IPS-NIHi11 (cell line): ENCODE measurements at regions not wholly inside any gene's neighbourhood (a gene's known extent, or its start where the extent isn't known, plus 50 kb on each side); places are given as distances from the start of the nearest gene placed in this dataset.

Experiments used
- DNase-seq: peaks from one replicate; pipeline ENCODE4 v3.0.0; 2012; ENCODE audit warnings: mixed read lengths, low spot score

DNA sequence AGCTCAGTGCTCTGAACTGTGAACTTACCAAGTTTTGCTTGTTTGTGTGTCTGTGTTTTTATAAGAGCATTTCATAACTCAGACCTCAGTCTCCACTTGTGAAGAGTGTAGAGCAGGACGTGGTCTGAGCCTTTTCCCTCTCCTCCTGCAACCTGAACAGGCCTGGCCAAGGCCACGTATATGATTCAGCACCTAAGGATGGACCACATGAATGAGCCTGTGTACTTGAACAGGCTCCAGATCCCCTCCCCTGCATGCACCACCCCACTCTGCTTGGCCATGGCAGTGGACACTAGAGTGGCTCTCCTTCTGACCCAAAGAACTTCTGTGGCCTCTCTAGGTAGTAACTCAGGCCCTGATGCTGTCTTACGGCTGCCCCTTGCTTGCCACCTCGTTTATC lies 125.9 kb upstream of the FSTL4 start:
- DNase-seq, result no peak

DNA sequence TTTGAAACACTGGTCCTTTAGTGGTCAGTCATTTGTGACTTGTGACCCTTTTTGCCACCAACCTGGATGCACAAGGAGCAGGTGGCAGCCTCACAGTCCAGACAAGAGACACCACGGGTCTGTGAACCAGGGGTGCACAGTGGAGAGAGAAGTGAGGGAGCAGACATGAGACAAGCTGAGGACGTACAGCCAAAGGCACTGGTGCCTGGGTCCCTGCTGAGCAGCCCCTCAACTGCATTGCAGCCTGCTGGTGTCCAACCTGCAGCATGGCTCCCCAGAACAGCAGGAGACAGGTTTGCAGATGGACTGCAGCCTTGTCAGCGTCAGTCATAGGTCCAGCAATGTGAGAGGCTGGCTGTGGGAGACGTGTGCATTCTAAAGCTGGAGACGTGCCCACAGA lies 124.2 kb upstream of the FSTL4 start:
- DNase-seq, result no peak

DNA sequence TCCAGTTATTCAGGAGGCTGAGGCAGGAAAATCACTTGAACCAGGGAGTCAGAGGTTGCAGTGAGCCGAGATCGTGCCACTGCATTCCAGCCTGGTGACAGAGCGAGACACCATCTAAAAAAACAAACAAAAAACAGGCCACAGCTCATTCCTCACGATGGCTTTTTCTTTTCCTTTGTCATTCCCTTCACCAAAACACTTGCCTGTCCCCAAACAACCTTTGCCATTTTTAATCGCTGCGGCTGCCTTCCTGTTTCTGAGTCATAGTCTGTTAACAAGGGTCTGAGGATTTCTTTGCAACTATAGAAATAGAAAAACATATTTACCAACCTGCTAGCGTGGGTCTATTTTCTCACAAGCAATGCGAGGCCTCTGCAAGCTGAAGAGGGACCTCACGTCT lies 123.0 kb upstream of the FSTL4 start:
- DNase-seq, result no peak

DNA sequence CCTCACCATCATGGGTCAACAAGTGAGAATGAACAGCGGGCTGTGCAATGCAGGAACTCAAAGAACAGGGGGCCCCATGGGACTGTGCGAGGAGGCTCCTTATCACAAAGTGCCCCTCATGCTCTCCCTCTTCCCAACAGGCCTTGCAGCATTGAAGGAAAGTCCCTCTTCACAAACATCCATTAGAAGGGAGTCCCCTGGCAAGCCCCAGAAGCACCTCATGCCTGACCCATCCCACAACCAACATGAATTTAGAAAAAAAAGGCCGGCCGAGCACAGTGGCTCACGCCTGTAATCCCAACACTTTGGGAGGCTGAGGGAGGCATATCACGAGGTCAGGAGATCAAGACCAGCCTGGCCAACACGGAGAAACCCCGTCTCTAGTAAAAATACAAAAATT lies 122.6 kb upstream of the FSTL4 start:
- no peak for DNase-seq

DNA sequence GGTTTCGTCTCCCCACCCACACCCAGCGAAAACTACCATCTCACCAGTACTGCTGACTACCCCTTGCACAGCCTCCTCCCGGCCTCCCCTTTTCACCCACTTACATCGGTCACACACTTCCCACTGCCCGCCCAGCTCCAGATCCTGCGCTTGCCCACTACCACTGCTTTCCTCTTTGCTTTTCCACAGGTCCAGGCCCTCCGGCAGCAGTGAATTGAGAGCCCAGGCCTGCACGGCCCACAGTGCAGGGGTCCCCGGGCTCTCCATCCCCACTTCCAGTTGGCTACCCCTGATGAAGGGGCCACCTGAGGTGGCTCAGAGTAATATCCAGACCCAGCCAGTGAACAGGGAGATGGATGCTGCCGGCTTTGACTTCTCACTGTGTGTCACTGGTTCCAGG lies 120.2 kb upstream of the FSTL4 start:
- no peak for DNase-seq

DNA sequence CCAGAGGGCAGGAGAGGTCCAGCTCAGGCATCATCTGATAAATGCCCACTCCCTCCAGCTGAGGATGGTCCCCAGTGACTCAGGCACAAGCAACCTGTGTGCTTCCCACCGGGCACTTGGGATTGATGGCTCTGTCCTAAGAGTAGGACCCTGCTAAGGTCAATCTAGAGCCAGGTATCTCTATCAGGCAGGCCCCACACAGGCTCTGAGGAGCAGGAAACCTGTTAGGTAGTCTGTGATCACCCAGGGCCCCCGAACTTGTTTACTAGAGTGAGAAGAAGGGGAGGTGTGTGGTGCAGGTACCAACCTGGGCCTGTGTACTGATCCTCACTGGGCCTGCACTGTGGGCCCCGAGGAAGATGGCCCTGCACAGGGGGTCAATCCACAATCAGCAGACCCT lies 119.6 kb upstream of the FSTL4 start:
- no peak for DNase-seq

DNA sequence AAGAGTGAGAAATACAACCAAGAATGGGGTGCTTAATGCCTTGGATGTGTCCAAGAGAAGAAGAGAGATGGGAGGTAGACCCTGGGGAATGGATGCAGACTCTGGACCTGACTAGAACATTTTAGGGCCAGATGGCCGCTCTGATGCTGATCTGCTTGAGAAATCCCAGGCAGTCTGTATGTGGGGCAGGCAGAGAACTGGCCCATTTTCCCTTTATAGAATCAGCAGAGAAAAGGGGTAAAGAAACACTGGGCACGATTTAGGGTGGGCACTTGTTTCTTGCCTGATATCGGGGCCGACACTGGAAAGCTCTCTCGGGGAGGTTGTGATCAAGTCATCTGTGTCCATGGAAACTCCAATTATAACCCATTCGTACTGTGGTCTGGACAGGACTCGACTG lies 118.5 kb upstream of the FSTL4 start:
- DNase-seq, result no peak

DNA sequence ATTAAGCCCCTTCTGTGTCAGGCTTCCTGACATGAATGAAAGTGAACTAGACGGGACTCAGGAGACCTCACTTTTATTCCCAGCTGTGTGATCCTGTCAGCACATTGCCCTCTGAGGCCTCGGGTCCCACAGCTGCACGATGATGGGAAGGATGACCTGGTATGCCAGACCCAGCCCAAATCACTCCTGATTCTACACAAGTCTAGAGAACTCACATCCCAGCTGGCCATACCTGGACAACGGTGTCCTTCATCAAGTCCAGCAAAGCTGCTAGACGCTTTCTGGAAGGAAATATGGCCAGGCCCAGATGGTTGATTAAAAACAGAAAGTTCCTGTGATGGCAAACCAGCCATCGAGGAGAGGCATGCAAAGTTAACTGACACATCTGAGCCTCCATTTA lies 118.0 kb upstream of the FSTL4 start:
- no peak for DNase-seq

DNA sequence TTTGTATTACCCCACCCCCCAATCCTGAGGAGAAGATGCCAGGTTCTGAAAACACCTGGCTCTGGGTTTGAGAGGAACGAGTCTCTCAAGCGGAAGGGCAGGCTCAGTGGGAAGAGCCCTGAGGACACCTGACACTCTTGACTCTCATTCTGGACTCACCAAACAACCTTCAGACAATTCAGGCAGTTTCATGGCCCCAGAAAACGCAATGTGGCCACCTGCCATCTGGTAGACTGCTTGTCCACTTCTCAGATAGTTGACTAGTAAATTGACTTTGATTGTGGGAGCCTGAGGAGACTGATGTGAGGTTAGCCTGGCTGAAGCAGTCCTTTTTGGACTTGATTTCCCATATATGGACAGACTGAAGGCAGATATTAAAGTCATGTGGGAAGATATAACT lies 117.5 kb upstream of the FSTL4 start:
- DNase-seq, result no peak

DNA sequence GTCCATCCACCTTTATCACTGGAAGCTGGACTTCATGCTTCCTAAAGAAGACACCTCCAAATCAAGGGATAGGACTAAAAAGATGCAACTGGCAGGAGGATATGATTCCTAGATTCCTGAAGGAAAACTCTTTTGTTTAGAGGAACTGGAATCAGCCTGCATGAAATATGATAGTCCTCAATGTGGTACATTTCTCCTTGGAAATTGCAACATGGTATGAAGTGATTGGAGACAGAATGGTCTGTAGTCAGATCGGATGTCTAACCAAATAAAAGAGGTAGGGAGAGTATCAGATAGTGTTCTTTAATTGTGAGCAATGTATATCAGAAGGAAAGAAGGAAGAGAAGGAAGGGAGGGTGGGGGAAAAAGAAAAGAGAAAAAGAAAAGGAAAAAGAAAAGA lies 116.1 kb upstream of the FSTL4 start:
- DNase-seq, result no peak

DNA sequence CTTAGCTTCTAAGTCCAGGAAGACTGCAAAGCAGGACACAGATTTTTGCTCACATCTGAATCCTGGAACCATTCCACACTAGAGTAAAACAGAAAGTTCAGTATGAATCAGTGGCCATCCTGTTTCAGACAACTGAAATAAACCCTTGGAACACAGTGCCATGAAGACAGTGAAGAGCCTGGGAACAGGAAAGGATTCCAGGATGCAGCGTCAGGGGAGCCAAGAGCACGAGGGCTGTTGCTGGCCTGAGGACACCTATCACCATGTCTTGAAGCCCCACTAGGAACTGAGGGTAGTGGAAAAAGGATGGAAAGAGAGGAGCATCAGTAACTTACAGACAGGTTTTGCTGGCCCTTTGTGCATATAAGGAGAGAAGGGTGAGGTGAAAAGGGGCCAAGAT lies 115.3 kb upstream of the FSTL4 start:
- DNase-seq, result no peak

DNA sequence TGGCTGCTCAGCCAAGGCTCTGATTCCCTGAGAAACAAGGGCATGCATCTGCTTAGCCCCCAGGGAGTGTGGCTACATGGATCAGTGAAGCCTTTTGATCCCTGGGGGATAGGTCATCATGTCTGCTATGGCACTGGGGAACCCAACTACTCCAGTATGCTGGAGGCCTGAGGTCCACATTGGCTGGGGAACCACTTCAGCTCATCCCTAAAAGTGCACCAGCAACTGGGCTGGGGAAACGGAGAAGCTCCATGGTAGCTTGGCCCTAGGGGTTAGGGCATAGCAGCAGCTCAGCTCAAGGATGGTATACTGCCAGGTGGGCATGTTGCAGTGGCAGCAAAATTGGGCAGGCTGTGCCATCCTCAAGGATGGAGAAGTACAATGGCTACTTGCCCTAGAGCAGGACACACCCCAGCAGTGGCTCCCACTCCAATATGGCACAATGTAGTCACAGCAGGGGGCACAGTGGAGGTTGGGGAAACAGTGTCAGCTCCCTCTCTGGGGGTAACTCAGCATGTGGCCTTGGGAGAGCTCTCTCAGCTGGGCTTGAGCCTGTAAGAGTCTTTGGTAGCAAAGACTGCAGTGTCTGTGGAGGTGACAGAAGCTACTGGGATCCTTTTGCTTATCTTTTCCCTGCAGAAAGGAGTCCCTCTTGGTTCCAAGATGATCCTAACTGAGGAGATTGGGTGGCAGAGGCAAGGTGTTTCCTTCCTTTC lies 111.5 kb upstream of the FSTL4 start:
- no peak for DNase-seq

DNA sequence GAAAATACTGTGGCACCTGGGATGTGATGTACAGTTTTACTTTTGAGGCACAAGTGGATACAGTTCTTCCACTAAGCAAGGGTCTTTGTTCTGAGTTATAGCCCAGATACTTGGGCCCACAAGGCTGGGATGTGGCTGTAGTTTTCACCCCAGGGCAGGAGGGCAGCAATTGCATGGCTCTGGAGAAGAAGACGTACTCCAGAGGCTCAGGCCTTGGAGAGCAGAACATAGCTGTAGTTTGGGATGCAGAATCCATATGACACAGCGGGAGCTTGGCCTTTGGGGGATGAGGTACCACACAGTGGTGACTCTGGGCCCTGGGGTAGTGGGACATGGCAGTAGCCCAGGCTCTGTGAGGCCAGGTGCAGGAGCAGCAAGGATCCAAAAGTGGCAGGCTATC lies 110.8 kb upstream of the FSTL4 start:
- DNase-seq, result no peak

DNA sequence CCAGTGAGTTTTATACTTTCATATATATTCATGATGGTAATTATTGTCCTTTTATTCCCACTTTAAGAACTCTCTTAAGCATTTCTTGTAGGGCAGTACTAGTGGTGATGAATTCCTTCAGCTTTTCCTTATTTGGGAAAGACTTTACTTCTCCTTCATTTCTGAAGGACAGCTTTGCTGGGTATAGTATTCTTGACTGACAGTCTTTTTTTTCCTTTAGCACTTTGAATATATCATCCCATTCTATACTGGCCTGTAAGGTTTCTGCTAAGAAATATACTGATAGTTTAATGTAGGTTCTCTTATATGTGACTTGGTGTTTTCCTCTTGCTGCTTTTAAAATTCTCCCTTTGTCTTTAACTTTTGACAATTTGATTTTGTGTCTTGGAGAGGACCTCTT lies 109.0 kb upstream of the FSTL4 start:
- DNase-seq, result no peak

DNA sequence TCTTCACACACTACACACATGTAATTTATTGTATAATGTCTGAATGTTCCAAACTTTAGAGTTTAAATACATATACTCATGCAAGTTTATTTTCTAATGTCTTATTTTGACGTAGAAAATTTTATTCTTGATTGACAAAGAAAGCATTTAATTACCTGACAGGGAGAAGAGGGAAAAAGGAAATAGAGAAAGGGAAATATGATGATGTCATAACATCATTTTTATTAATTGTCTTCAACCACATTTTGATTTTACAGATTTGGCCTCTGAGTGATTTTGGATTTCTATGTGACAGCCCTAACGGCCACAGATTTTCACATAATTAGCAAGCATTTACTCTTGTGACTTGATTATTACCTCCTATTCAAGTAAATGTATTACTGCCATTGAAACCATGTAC lies 106.1 kb upstream of the FSTL4 start:
- no peak for DNase-seq

DNA sequence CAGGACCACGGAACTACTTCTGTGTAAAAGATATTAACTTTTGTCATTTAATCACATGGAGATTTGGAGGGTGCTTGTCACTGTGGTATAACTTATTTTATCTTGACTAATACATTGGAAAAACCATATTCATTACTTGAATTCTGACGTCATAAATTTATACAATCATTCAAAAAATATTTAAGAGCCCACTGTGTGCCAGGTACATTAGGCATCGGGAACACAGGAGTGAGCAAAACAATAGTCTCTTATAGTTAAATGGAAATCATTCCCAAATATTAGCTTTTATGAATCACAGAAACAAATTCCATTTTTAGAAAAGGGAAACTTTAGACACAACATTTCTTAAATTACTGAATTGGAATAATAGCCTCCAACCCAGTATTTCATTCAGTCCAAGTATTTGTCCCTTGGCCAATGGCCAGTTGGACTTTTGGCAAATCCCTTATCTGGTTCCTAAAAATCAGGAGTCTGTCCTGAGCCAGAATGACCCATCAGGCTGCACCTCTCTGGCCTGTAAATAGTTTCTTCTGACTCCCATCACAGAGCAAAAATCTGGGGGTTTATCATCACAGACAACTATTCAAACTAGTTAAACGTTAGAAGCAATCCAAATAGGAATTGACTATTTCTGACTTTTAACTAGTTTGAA lies 104.3 kb upstream of the FSTL4 start:
- DNase-seq, result no peak

DNA sequence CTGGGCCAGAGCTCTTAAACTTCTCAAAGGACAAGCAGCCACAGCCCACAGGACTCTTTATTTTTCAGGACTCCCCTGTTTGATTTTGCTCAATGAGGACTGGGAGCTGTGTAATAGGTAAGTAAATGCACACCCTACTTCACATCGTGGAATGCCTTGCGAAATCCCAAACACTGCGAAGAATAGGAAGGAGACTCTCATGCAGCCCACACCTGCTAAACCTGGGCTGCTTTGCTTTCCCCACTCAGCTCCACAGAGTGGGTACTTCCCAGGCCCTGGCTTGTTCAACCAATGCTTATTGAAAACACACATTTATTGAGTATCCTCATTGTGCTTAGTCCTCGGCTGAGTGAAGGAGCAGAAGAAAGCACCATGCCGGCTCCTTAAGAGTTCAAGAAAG lies 103.3 kb upstream of the FSTL4 start:
- DNase-seq, result no peak

DNA sequence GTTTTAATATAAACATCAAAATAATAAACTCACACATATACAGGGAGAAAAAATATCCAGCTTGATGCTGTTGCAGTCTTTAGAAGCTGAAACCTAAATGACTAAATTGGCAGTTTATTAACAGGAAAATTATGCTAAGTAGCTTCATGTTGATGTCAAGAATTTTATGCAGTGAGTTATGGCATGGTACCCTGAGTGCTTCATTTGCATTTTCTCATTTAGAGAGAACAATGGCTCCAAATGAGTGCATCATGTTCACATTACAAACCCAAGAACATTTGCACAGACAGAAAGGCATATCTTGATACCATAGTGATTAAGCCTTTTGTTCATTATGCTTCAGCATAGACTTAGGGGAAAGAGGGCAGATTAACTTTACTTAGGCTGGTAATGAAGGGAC lies 102.9 kb upstream of the FSTL4 start:
- no peak for DNase-seq

DNA sequence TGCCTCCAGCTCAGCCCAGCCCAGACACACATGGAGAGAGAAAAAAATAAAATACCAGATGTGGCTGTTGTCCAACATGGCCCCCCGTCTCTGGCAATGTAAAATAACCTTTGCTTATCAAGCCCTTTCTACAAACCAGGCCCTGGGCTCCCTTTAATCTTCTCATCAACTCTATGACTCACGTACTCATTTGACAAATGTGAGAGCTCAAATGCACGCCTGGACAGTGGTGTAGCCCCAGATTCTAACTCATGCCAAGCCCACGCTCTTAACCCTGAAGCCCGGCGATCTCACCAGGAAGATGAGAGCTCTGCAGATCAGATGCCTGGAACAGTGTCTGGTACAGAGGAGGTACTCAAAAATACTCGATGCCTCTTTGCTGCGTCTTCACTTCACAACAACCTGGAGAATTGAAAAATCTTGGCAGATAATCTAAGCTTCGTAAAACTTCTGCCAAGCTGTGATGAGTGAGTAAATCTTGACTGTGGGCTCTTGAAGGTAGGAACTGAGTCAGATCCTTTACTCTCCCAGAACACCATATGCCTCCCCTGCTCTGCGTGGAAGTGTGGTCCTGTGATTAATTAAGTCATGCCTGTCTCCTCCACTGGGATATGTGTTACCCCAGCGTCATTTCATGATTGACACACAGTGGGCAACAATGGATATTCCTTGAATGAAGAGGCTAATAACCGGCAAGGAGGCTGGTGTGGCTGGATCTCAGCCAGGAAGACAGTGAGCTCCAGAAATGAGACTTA lies 102.0 kb upstream of the FSTL4 start:
- no peak for DNase-seq

DNA sequence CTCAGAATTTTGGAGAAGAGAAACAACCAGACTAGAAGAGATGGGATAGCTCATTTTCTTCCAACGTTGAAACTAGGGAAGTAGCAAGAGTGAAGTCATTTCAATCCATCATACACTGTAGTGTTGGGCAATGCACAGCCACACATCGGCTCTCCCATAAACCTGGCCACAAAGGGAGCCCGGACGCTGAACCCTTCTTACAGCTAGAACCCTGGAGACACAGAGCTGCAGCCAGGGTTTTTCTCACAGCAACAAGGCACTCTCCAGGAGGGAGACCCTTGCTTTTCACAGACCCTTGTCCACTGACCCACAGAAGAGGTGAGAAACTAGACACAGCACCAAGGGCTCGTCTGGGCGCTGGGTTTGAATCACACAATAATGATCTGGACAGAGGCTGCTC lies 101.4 kb upstream of the FSTL4 start:
- DNase-seq, result no peak

DNA sequence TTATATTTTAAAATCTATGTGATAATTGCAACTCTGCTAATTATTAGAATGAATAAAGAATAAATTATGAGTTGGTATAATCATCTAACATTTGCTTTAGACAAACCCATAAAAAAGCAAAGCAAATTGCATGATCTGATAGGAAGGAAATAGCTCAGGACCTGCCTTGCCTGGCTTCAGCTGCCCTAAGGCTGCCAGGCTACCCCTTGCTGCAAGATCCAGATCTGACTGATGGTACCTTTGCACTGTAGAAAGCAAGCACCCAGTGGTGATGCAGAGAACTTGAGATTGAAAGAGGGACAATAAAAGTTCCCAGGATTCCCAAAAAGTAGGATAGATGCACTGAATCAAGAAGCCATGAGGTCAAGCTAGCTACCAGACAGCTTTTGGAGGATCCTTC lies 100.9 kb upstream of the FSTL4 start:
- no peak for DNase-seq

DNA sequence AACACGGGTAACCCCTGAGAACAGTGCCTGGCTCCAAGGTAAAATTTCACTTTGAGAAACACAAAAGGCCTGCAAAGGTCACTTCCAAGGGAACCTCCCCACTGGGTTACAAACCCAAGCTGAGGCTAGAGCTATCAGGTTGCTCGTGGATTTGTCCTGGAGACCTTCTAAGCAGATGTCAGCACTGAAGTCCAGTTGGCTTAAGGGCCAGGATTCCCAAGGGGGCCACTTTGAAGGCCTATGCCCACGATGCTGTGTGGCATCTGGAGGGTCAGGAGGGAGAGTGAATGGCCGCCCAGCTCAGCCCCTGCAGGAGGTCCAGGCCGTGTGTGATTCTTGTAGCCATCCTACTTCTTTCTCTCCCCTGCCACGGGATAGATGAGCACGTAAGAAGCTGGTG lies 100.2 kb upstream of the FSTL4 start:
- no peak for DNase-seq

DNA sequence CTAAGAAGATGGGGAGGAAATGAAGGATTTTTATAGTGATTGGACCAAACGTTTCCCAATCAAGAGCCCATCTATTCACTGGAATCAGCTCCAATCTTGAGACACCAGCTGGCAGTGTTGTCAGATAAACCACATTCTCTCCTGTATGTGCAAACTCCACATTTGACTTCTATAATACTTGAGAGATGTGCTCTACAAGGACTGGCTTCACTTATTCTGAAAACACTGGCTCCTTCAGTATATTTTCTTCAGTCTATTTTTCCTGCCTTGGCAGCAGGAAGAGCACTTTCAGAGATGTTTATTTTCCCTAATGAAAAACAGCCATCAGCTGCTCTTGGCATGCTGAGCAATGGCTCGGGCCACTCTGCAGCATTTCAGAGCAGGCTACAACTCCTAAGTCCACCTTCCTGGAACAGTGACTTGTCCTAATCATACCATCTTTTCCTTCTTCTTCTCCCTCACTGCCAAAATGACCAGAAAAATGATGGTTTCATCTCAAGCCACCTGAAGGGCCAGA lies 96.9 kb upstream of the FSTL4 start:
- DNase-seq, result no peak
